Fibroblast of skin of back (primary cell): ENCODE measurements at regions not wholly inside any gene's neighbourhood (a gene's known extent, or its start where the extent isn't known, plus 50 kb on each side); places are given as distances from the start of the nearest gene placed in this dataset.
"Not testable (repeated sequence)": the region's sequence is repeated elsewhere in the genome, so short reads cannot be mapped to it uniquely, and the experiment has no call there.

Experiments used
- DNase-seq: peaks from one replicate; pipeline ENCODE4 v3.0.0-alpha.2; 2013

GRCh38 chr2:128602038-128602698 lies 283.5 kb upstream of the HS6ST1 start:
- no peak for DNase-seq

- DNase-seq: no peak
Observed at GRCh38 chr2:128602699-128603101, 284.0 kb upstream of the HS6ST1 start.

GRCh38 chr2:128603411-128603924 lies 284.8 kb upstream of the HS6ST1 start:
- DNase-seq: no peak

DNA sequence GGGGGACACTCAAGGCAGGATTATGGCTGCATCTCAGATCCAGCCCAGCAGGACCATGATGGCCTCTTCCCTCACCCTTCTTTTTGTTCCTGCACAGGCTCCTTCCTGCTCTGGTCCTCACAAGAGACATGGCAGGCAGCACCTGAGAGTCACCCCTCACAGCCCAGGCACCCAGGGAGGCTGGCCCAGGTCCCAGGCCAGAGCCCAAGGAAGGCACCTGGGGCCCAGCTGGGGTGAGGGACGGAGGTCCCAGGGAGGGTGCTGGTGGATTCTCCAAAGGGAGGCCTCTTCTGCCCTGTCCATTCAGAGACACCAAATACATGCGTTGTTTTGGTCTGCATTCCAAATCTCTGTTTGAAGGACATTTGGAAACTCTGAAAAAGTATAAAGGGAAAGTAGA lies 285.4 kb upstream of the HS6ST1 start:
- no peak for DNase-seq

DNA sequence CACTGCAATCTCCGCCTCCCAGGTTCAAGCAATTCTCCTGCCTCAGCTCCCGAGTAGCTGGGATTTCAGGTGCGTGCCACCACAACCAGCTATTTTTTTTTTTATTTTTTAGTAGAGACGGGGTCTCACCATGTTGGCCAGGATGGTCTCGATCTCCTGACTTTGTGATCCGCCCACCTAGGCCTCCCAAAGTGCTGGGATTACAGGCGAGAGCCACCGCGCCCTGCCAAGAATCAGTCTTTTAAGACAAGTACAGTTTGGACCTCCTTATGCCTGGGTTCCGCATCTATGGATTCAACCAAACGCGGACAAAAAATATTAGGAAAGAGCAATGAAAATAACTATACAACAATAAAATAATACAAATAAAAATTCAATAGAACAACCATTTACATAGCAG lies 285.9 kb upstream of the HS6ST1 start:
- not testable (repeated sequence) for DNase-seq

GRCh38 chr2:128605421-128605820 lies 286.8 kb upstream of the HS6ST1 start:
- no peak for DNase-seq

- DNase-seq: no peak
Observed at GRCh38 chr2:128605931-128606330, 287.3 kb upstream of the HS6ST1 start.

GRCh38 chr2:128606837-128607236 lies 288.2 kb upstream of the HS6ST1 start:
- DNase-seq: no peak

GRCh38 chr2:128607440-128607839 lies 288.8 kb upstream of the HS6ST1 start:
- peak; percentile 15 for DNase-seq

DNA sequence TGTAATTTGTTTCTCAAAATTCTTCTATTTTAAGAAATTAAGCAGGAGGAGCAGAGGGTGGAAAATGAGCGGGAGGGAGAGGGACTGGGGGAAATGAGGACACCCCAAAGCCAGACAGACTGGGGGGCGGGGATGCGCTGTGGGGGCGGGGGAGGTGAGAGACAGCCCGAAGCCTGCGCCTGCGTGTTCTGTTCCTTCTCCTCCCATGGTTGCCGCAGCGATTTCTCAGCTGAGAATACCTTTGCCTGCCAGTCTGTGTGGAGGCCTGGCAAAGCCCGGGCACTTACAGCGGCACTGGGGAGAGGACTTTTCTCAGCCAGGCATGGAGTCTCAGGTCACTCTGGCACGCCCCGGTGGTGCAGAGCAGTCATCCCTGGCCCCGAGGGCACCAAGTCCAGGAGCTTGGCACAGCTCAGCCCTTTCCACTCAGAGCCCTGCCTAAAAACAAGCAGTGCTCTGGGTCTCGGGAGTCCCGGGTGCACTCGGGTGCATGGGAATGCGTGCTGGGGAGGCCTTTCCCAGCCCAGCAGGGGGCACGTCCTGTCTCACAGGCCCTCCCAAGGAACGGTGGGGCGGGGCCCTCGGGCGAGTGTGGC lies 289.3 kb upstream of the HS6ST1 start:
- peak; percentile 32 for DNase-seq

GRCh38 chr2:128608921-128609880 lies 290.5 kb upstream of the HS6ST1 start:
- no peak for DNase-seq

DNA sequence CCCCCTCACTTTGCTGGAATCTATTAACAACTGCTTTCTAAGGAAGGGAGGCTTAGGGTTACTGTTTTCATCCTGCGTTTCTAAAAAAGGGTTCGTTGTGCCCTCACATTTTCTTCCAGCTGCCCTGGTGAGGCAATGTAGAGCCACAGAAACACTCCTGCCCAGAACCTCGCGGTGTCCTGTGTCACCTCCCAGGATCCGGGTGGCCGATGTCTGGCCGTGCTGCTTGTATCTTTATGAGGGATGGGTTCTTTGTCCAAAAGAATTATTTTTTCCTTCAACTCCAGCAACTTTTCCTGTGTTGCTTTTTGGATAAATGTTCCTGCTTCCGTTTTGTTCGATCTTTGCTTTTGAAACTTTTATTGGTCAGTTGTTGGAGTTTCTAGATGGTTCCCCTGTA lies 291.8 kb upstream of the HS6ST1 start:
- DNase-seq: no peak

DNA sequence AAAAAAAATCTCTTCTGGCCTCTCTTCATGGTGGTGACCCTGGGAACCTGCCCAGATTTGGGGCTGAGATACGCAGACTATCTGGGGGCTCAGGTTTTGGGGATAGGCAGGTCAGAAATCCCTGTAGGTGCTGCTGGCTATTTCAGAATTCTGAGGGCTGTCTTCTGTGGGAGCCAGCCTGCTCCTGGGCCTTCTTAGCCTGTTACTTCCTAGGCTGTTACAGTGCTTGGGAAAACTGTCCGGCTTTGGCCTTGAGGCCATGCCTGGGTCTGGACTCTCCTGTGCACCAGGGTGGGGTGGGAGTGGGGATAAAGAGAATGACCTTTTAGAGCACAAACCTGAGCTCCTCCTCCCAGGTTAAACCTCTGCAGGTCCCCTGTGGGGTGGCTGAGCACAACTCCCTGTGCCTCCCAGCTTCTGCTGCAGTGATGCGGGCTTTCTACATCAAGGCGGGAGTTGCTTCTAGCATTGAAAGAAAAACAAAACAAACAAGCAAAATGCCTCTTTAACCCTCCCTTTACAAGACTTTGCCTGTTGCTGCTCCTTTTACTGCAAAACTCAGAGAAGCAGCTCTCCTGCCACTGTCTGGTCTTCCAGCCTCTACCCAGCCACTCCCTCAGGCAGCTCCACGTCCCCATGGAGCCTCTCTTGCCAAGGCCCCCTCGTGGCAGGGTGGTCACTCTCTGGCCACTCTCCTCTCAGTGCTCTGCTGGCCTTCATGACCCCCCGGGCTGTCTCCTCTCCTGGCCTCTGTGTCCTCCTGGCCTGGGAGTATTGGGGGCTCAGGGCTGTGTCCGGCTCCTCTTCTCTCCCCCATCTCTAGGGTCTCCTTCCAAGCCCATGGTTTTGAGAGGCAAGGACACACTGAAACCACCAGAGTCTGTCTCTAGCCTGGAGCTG lies 293.0 kb upstream of the HS6ST1 start:
- no peak for DNase-seq

DNA sequence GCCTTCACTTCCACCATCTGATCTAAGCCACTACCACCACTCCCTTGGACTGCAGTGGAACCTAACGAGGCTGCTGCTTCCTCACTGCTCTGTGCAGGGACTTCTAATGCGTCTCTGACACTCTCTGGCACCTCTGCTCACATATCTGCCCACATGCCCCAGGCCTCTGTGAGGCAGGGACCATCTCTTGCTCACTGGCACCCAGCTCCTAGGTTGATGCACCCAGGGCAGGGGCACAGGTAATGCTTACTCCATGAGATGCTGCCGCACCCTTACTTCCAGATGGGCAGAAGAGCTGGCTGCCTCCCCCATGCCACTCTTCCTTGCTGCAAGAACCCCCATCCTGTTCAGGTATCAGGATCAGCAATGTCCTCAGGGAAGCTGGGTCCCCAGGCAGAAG lies 294.0 kb upstream of the HS6ST1 start:
- DNase-seq: no peak

DNA sequence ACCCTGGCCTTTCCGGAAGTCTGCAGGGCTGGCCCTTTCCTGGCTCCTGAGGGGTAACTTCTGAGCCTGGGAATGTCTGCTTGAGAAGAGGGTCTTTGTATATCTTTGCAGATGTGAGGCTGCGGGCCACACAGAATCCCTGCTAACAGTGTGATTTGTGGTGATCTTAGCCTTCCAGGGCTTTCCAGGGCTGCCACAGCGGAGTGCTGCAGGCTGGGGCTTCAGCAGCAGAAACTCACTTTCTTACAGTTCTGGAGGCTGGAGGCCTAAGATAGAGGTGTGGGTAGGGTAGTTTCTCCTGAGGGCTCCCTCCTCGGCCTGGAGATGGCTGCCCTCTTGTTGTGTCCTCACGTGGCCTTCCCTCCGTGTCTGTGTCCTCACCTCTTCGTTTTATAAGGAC lies 294.7 kb upstream of the HS6ST1 start:
- no peak for DNase-seq

GRCh38 chr2:128613876-128614275 lies 295.2 kb upstream of the HS6ST1 start:
- no peak for DNase-seq

DNA sequence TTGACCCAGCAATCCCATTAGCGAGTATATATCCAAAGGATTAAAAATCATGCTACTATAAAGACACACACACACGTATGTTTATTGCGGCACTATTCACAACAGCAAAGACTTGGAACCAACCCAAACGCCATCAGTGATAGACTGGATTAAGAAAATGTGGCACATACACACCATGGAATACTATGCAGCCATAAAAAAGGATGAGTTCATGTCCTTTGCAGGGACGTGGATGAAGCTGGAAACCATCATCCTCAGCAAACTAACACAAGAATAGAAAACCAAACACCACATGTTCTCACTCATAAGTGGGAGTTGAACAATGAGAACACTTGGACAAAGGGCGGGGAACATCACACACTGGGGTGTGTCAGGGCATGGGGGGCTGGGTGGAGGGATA lies 296.2 kb upstream of the HS6ST1 start:
- DNase-seq: not testable (repeated sequence)

GRCh38 chr2:128615571-128615970 lies 296.9 kb upstream of the HS6ST1 start:
- DNase-seq: no peak

DNA sequence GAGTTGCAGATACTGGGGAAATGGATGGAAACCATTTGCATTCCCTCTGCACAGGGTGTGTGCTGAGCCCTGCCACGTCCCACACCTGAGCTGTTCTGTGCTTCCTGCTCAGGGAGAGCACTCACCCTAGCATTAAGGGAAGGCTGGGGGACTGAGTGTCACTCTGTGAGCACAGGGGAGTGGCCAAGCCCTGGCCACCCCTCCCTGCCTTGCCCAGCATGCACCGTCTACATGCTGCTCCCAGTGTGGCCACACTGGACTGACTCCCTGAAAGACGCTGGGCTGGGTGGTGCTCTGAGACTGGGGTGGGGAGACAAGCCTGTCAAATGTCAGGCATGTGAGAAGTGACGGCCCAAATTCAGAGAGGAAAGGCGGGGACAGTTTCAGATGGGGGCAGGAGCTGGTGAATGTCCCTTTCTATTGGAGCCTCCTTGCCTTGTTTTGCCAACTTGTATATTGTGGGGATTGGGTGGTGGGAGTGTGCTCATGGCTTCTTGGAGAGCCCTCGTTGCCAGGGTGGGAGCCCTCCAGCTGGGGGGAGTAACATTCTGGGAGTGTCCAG lies 298.4 kb upstream of the HS6ST1 start:
- DNase-seq: no peak

GRCh38 chr2:128617661-128618060 lies 299.0 kb upstream of the HS6ST1 start:
- no peak for DNase-seq

DNA sequence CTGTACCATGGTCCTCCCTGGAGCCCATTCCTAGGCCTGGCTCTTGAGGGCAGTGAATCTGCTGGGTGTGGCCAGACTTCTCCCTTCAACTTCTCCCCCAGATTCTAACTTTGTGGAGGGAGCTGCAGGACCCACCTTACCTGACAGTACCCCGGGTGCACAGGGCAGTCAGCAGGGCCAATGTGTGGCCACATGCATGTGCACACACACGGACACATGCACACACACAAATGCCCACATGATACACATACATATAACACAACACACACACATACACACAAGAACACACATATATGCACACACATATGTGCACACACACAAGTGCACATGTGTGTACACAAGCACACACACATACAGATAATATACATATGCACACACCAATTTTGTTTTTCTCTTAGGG lies 300.0 kb upstream of the HS6ST1 start:
- DNase-seq: no peak
